ENCODE measurements at regions not wholly inside any gene's neighbourhood (a gene's known extent, or its start where the extent isn't known, plus 50 kb on each side); places are given as distances from the start of the nearest gene placed in this dataset.

GRCh38 chr6:45743028-45743615 lies 272.5 kb downstream of the CLIC5 start:
- TF ChIP-seq POLR2A (IDR thresholded peaks at IDR 0.05) = no peak
- TF ChIP-seq CTCF (IDR thresholded peaks at IDR 0.05) = no peak
